ENCODE measurements at regions not wholly inside any gene's neighbourhood (a gene's known extent, or its start where the extent isn't known, plus 50 kb on each side); places are given as distances from the start of the nearest gene placed in this dataset.
"Not testable (repeated sequence)": the region's sequence is repeated elsewhere in the genome, so short reads cannot be mapped to it uniquely, and the experiment has no call there.

DNA sequence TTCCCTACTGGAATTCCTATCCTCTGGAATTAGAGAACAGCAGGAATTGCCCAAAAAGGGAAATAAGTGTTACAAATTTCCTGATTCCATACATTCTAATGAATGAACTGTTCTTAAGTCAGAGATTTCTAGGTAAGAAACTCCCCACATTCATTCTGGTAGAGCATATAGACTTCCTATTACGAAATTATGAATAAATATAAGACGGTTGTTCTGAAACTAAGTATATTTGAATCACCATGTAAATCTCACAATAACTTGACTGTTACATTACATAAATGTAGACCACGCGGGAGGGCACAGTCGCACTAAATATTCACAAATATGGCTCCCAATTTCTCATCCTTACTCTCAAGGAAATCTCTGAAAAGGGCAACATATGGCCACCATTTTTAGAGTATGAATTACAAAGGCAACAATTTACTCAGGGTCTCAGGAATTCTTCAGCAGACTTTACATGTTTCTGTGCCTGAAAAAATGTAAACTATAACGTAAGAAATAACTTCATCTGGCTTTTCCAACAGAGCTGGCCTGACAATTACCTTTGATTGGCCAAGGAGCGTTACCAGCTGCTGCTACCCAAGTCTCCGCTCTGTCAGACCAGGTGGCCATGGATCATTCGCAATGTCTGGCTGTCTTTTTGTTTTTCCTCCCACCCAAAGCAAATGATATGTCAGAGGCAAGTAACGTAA, 115.8 kb downstream of the MPP7 start:
- no peak for DNase-seq

- DNase-seq: no peak
Observed at GRCh38 chr10:28186461-28186860, 116.4 kb downstream of the MPP7 start.

GRCh38 chr10:28184810-28185209, 118.1 kb downstream of the MPP7 start:
- DNase-seq: no peak

DNA sequence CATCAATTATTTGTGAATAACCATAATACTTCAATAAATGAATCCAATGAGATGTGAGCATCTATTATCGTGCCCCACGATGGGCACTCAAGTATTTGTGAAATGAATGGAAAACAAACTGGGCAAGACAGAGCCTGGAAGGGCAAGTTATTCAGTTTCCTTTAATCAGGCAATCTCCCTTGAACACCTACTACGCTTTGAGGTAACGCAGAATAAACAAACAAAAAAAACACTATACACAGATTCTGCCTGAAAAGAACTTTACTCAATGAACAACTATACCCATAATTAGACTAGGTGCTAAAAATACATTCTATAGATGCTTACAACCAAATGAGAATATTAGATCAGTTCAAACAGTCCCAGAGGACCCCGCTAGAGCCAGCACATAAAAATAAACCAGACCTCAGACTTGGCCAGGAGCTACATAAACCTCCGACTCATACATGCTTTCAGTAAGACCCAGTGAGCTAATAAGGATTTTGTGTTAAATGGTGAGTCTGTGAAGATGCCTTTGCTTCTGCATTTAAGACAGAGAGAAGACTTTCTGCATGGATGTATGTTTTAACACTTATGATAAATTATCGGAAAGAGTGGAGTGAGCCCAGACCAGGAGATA, 121.3 kb downstream of the MPP7 start:
- DNase-seq: no peak

- DNase-seq: peak; percentile 2
Observed at GRCh38 chr10:28180654-28181053, 122.2 kb downstream of the MPP7 start.

DNA sequence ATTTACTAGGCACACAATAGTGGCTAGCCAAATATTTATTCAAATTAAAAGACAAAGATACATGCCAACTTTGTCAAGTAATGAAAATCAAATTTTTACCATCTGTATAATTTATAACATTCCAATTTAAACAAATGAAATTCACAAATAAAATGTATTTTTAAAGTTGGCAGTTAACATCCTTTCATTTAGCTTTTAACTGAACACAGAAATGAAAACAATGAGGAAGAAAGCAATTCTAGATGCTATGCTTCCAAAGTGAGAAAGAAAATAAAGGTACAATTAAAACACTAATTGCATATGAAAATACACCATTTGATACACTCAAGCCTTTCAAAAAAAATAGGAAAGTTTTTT, 123.1 kb downstream of the MPP7 start:
- no peak for DNase-seq

GRCh38 chr10:28179006-28179742, 123.7 kb downstream of the MPP7 start:
- DNase-seq: peak; percentile 64

- DNase-seq: no peak
Observed at GRCh38 chr10:28177944-28178637, 124.8 kb downstream of the MPP7 start.

- DNase-seq: not testable (repeated sequence)
Observed at GRCh38 chr10:28176498-28176897, 126.4 kb downstream of the MPP7 start.

GRCh38 chr10:28172223-28172610, 130.6 kb downstream of the MPP7 start:
- no peak for DNase-seq

DNA sequence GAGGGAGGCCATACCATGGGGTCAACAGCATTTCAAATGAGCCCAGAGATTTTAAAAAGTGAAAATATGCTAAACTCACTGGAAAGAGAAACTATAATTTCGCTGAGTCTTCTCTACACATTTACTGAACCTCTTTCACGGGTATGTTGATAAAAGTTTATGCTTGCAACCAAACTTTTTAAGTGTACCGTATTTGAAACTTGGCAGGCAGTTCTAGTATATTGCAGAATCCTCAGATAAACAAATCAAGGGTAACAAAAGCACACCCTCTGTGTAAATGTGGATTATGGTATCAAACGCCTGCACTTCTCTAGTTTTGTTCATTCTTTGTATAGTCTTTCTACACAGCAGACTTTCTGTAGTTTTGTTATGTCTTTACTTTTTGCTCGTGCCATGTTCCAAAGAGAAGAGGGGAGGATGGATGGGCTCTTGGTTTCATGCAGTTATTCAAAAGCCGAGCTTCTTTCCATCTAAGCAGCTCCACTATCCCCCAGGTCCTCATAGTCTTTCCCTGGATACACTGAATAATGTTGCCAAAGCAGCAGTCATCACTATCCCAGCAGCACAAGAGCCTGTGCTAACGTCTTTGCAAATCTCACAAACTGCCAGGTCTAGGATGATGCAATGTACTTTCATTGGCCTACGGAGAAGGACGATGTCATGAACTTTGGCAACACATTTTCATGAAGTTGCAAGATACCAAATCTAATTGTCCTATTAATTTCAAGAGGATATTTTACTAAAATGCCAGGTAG, 131.2 kb downstream of the MPP7 start:
- no peak for DNase-seq

DNA sequence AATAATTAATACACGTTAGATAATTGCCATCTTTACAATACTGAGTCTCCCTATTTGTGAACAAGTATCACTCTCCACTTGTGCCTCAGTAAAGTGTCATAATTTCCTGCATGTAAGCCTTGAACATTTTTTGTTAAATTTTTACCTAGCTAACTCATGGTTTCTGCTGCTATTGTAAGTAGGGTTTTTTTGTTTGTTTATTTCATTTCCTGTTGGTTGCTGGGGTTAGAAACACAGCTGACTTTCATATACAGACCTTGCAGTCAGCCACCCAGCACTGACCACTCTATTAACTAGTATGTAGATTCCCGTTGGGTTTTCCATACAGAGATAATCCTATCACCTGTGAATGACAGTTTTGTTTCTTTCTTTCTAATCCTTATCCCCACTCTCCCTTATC, 133.3 kb downstream of the MPP7 start:
- peak; percentile 57 for DNase-seq

DNA sequence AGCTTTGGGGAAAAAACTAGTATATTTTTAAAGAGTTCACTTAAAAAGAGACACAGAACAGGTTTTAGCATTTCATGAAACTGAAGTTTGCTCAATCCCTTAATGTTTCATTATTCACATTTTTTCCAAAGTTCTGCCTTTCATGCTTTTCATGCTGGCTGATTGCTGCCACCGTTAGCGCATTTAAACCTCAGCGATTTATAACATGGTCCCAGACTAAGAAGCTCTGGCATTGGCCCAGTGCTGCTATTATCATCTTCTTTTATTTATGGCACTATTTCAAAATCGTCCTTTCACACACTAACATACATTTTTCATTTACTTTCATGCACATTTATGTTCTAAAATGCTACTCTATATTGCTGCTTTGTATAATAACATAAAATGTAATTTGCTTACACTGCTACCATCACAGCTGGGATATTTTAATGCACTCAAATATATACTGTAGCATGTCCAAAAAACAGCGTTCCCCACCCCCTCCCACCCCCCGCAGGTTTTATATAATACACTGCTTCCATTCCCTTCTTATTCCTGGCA, 141.9 kb downstream of the MPP7 start:
- DNase-seq: no peak

- DNase-seq: no peak
Observed at GRCh38 chr10:28157379-28157778, 145.5 kb downstream of the MPP7 start.

GRCh38 chr10:28155726-28156125, 147.1 kb downstream of the MPP7 start:
- no peak for DNase-seq

DNA sequence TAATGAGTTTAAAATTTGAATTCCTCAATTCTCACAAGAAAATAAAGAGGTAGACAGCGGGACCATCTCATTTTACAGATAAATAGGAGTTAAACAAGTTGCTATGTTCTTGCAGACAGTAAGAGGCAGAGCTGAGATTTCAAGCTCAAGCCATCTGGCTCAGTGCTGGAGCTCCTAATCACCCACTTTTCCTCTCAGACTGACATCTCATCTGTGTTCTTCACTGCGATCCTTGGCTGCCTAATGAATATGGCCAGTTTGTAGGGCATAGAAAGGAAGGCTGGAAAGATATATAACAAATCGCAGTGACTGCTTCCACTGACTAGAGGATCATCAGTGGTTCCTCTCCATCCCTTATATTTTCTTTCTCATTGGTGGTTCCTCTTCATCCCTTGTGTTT, 151.2 kb downstream of the MPP7 start:
- DNase-seq: peak; percentile 61

GRCh38 chr10:28149746-28150145, 150.9 kb upstream of the ODAD2 start:
- no peak for DNase-seq

GRCh38 chr10:28147706-28148105, 148.8 kb upstream of the ODAD2 start:
- DNase-seq: no peak

DNA sequence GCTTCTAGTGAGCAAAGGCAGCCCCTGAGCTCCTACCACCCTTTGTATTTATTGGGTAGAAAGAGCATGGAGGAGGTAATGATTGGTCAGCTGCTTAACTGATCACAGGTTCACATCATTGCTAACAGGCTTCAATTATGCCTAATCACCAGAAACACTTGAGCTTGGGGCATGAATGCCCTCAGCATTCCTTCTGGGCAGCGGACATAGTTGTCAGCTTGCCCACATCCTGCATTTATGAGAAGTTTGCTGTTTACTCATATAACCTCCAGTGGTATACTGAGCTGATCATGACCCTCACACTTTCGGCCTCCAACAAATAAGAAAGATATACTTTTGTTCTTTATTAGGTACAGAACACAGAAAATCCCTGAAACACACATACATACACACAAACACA, 140.3 kb upstream of the ODAD2 start:
- DNase-seq: no peak

GRCh38 chr10:28137907-28138880, 139.3 kb upstream of the ODAD2 start:
- peak; percentile 0 for DNase-seq

DNA sequence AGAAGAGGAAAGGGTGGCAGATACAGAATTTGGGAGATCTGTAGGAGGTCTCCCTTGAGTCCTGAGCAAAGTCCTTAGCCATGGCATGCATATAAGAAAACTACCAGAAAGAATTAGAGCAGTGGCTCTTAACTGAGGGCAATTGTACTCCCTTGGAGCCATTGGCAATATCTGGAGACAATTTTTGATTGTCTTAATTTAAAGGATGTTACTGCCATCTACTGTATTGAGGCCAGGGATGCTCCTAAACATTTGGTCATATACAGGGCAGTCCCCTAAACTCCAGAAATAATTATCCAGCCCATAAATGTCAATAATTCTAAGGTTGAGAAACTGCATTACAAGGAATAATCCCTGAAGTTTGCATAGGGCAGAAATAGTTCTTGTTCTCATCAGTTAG, 136.4 kb upstream of the ODAD2 start:
- no peak for DNase-seq
